H9 (cell line): ENCODE measurements at regions not wholly inside any gene's neighbourhood (a gene's known extent, or its start where the extent isn't known, plus 50 kb on each side); places are given as distances from the start of the nearest gene placed in this dataset.

Source experiments
- DNase-seq: peaks from one replicate; pipeline ENCODE4 v3.0.0-alpha.2; 2017
- H2AFZ ChIP-seq: one replicate; pipeline ENCODE4 v1.6.1; 2013; ENCODE audit warnings: mild to moderate bottlenecking, low read length, control low read depth, moderate library complexity
- H2AK5ac ChIP-seq: 2 replicates; pipeline ENCODE4 v1.6.1; 2013; ENCODE audit warnings: low read length, control low read depth, mixed read lengths; ENCODE audit not compliant: insufficient read length
- H2BK120ac ChIP-seq: one replicate; pipeline ENCODE4 v1.6.1; 2013; ENCODE audit warnings: low read depth, mild to moderate bottlenecking, low read length, control low read depth, inconsistent platforms; ENCODE audit not compliant: poor library complexity, severe bottlenecking
- H2BK12ac ChIP-seq: 2 replicates; pipeline ENCODE4 v1.6.1; 2013; ENCODE audit warnings: low read length, control low read depth, mixed read lengths, low read depth; ENCODE audit not compliant: insufficient read length
- H2BK15ac ChIP-seq: 2 replicates; pipeline ENCODE4 v1.6.1; 2013; ENCODE audit warnings: low read depth, low read length, control low read depth
- H2BK20ac ChIP-seq: one replicate; pipeline ENCODE4 v1.6.1; 2013; ENCODE audit warnings: low read depth, mild to moderate bottlenecking, low read length, control low read depth, inconsistent platforms; ENCODE audit not compliant: poor library complexity, severe bottlenecking
- H2BK5ac ChIP-seq: 2 replicates; pipeline ENCODE4 v1.6.1; 2013; ENCODE audit warnings: low read length, control low read depth, mixed read lengths; ENCODE audit not compliant: insufficient read length
- H3K14ac ChIP-seq: 2 replicates; pipeline ENCODE4 v1.6.1; 2013; ENCODE audit warnings: low read length, control low read depth; ENCODE audit not compliant: insufficient read depth
- H3K18ac ChIP-seq: 2 replicates; pipeline ENCODE4 v1.6.1; 2013; ENCODE audit warnings: low read depth, mild to moderate bottlenecking, mixed read lengths, low read length, control low read depth; ENCODE audit not compliant: insufficient read length
- H3K23ac ChIP-seq: 2 replicates; pipeline ENCODE4 v1.6.1; 2013; ENCODE audit warnings: low read length, control low read depth, mixed read lengths, low read depth; ENCODE audit not compliant: insufficient read length
- H3K23me2 ChIP-seq: 2 replicates; pipeline ENCODE4 v1.6.1; 2013; ENCODE audit warnings: low read depth, mild to moderate bottlenecking, mixed read lengths, low read length, control low read depth; ENCODE audit not compliant: insufficient read length, poor library complexity, severe bottlenecking
- H3K27ac ChIP-seq: 2 replicates; pipeline ENCODE4 v1.5.1; 2013; ENCODE audit warnings: low read length, control low read depth, mixed read lengths, low read depth; ENCODE audit not compliant: insufficient read length
- H3K27me3 ChIP-seq: 2 replicates; pipeline ENCODE4 v1.6.1; 2013; ENCODE audit warnings: low read length, control low read depth, inconsistent platforms; ENCODE audit not compliant: insufficient read depth
- H3K4ac ChIP-seq: 2 replicates; pipeline ENCODE4 v1.6.1; 2013; ENCODE audit warnings: low read depth, mild to moderate bottlenecking, control low read depth, inconsistent platforms, low read length, moderate library complexity
- H3K4me1 ChIP-seq: 2 replicates; pipeline ENCODE4 v1.6.1; 2013; ENCODE audit warnings: low read length, control low read depth, inconsistent platforms; ENCODE audit not compliant: insufficient read depth
- H3K4me2 ChIP-seq: 2 replicates; pipeline ENCODE4 v1.6.1; 2013; ENCODE audit warnings: low read length, control low read depth, mixed read lengths; ENCODE audit not compliant: insufficient read length, insufficient read depth
- H3K56ac ChIP-seq: 2 replicates; pipeline ENCODE4 v1.6.1; 2013; ENCODE audit warnings: low read depth, mild to moderate bottlenecking, mixed read lengths, low read length, control low read depth; ENCODE audit not compliant: insufficient read length
- H3K79me1 ChIP-seq: 2 replicates; pipeline ENCODE4 v1.6.1; 2013; ENCODE audit warnings: low read depth, mild to moderate bottlenecking, moderate library complexity, low read length, control low read depth, inconsistent platforms; ENCODE audit not compliant: insufficient read depth, poor library complexity, severe bottlenecking
- H3K79me2 ChIP-seq: 2 replicates; pipeline ENCODE4 v1.6.1; 2013; ENCODE audit warnings: low read length, control low read depth, inconsistent platforms; ENCODE audit not compliant: insufficient read depth
- H3K9ac ChIP-seq: 2 replicates; pipeline ENCODE4 v1.6.1; 2013; ENCODE audit warnings: low read length, control low read depth, mixed read lengths; ENCODE audit not compliant: insufficient read length; ENCODE audit errors: extremely low read depth
- H3K9me3 ChIP-seq: one replicate; pipeline ENCODE4 v1.6.1; 2013; ENCODE audit warnings: low read depth, low read length, inconsistent platforms; ENCODE audit not compliant: control insufficient read depth
- H3T11ph ChIP-seq: one replicate; pipeline ENCODE4 v1.6.1; 2013; ENCODE audit warnings: mild to moderate bottlenecking, low read length, control low read depth, inconsistent platforms
- H4K20me1 ChIP-seq: one replicate; pipeline ENCODE4 v1.6.1; 2013; ENCODE audit not compliant: control insufficient read depth, insufficient read length, insufficient read depth
- H4K5ac ChIP-seq: 2 replicates; pipeline ENCODE4 v1.6.1; 2013; ENCODE audit warnings: low read depth, mild to moderate bottlenecking, mixed read lengths, low read length, control low read depth; ENCODE audit not compliant: insufficient read length
- H4K8ac ChIP-seq: replicated peaks from 2 replicates; pipeline ENCODE4 v1.6.1; 2013; ENCODE audit warnings: low read length, control low read depth, mixed read lengths, low read depth; ENCODE audit not compliant: insufficient read length
- H4K91ac ChIP-seq: 2 replicates; pipeline ENCODE4 v1.6.1; 2013; ENCODE audit warnings: low read depth, mild to moderate bottlenecking, moderate library complexity, mixed read lengths, low read length, control low read depth; ENCODE audit not compliant: insufficient read length
- H3K27ac Mint-ChIP-seq, 3 experiments: 2 replicates in 2 of 3; 3 replicates in 1 of 3; pipeline ENCODE4 v1.8.0; 2020 to 2021; ENCODE audit warnings: mixed read lengths in 3 of 3, mild to moderate bottlenecking in 1 of 3, moderate library complexity in 1 of 3
- H3K27me3 Mint-ChIP-seq: 2 replicates; pipeline ENCODE4 v1.8.0; 2021; ENCODE audit warnings: low read depth, mild to moderate bottlenecking, moderate library complexity, mixed read lengths
- H3K36me3 Mint-ChIP-seq, 3 experiments: 2 replicates in 2 of 3; 3 replicates in 1 of 3; pipeline ENCODE4 v1.8.0; 2020 to 2021; ENCODE audit warnings: low read depth in 3 of 3, mixed read lengths in 3 of 3; ENCODE audit not compliant: insufficient read depth in 1 of 3
- H3K4me1 Mint-ChIP-seq, 2 experiments: 2 replicates each; pipeline ENCODE4 v1.8.0; 2020; ENCODE audit warnings: mixed read lengths in 2 of 2
- H3K4me3 Mint-ChIP-seq, 2 experiments: 2 replicates in 1 of 2; 3 replicates in 1 of 2; pipeline ENCODE4 v1.8.0; 2020 to 2021; ENCODE audit warnings: mild to moderate bottlenecking in 2 of 2, mixed read lengths in 2 of 2, moderate library complexity in 1 of 2
- H3K9me3 Mint-ChIP-seq, 2 experiments: 2 replicates in 1 of 2; 3 replicates in 1 of 2; pipeline ENCODE4 v1.8.0; 2020; ENCODE audit warnings: mild to moderate bottlenecking in 2 of 2, mixed read lengths in 2 of 2, moderate library complexity in 1 of 2
- CTCF ChIP-seq: fragments of 200-600 bp; sonication (generic); conservative IDR thresholded peaks from 3 replicates; pipeline ENCODE4 v1.8.0; 2021; ENCODE audit warnings: antibody characterized with exemption, mild to moderate bottlenecking
- WGBS: extraction: QIAGEN DNeasy Blood & Tissue Kit; methylation state at CpG from one replicate; pipeline ENCODE4 v1.1.7; 2013; ENCODE audit warnings: missing lambda C conversion rate, low lambda C conversion rate, mixed read lengths; ENCODE audit not compliant: insufficient read length; ENCODE audit errors: extremely low coverage; 5-methylcytosine and 5-hydroxymethylcytosine counted together

- Histone ChIP-seq H4K20me1 (no peaks in the 10 kb centered on the region), H2AFZ (no peak overlapping the region), H2BK12ac (no peak overlapping the region), H2BK15ac (no peak overlapping the region), H3K56ac (no peak overlapping the region), H3K9me3 (no peaks in the 10 kb centered on the region), H4K8ac (no peak overlapping the region), H2AK5ac (no peak overlapping the region), H2BK120ac (no peak overlapping the region), H3T11ph (no peak overlapping the region), H3K27me3 (no peaks in the 10 kb centered on the region), H3K9ac (no peak overlapping the region), H3K23ac (no peak overlapping the region), H3K18ac (no peak overlapping the region), H3K4me2 (no peak overlapping the region), H3K4ac (no peak overlapping the region), H3K14ac (no peak overlapping the region), H3K4me1 (no peaks in the 10 kb centered on the region; the same call in 1 of the 2 replicates), H3K79me1 (no peaks in the 10 kb centered on the region), H4K91ac (no peak overlapping the region), H2BK5ac (no peak overlapping the region), H2BK20ac (no peak overlapping the region), H3K27ac (no peak overlapping the region), H4K5ac (no peak overlapping the region), H3K79me2 (no peaks in the 10 kb centered on the region), H3K23me2 (no peaks in the 10 kb centered on the region)
- TF ChIP-seq CTCF, result no peak
- Mint-ChIP-seq H3K27ac (no peak overlapping the region), H3K4me3 (no peak overlapping the region), H3K27me3 (no peaks in the 10 kb centered on the region), H3K36me3 (peaks cover 3 to 12% (median 6%) of the 10 kb centered on the region in 3 experiments; a peak in 6 of 7 replicates), H3K9me3 (peaks cover 7 to 9% of the 10 kb centered on the region in 2 experiments; a peak in 3 of 5 replicates), H3K4me1 (peaks cover 7 to 16% of the 10 kb centered on the region in 2 experiments)
- no peak for DNase-seq
- WGBS, result no CpG with 5 or more reads among the region's 4 CpGs
Measured at GRCh38 chr10:10687751-10688150, 329.9 kb upstream of the CELF2 start.
